GM12878 (cell line): ENCODE measurements at regions not wholly inside any gene's neighbourhood (a gene's known extent, or its start where the extent isn't known, plus 50 kb on each side); places are given as distances from the start of the nearest gene placed in this dataset.

Source experiments
- ATAC-seq: fragments of 200-7000 bp; cut with Tn5 transposase; 3 replicates; pipeline ENCODE4 v1.9.1; 2020; ENCODE audit warnings: mild to moderate bottlenecking, moderate library complexity
- BruUV-seq: library from RNA; stranded (reverse); fragments of 400-500 nt; replicated peaks from 2 replicates; lab custom pipeline; 2021; lab: Mats Ljungman, UMichigan
- CTCF ChIA-PET: fragments of 300-600 bp; sonication (Branson Sonifier 250); formaldehyde crosslinking; extraction: SDS; loops from one replicate; lab custom pipeline; 2021; ENCODE audit warnings: inconsistent platforms; lab: Yijun Ruan, JAX
- POLR2A ChIA-PET: fragments of 350-600 bp; formaldehyde crosslinking; extraction: SDS; loops from one replicate; lab custom pipeline; 2021; ENCODE audit warnings: inconsistent platforms; lab: Charles Lee
- RAD21 ChIA-PET: fragments of 300-600 bp; sonication (Branson Sonifier 250); formaldehyde crosslinking; loops from one replicate; lab custom pipeline; 2023; ENCODE audit warnings: antibody characterized with exemption; ENCODE audit not compliant: unreplicated experiment; lab: Charles Lee
- SMC1A ChIA-PET: fragments of 300-600 bp; sonication (Branson Sonifier 250); formaldehyde crosslinking; loops from one replicate; lab custom pipeline; 2023; ENCODE audit not compliant: unreplicated experiment, uncharacterized antibody; lab: Charles Lee
- DNase-seq: peaks from one replicate; pipeline ENCODE4 v3.0.0-alpha.2; 2011; ENCODE audit warnings: low read depth, low spot score
- FAIRE-seq: peaks from 3 replicates; lab custom pipeline; 2011; peaks lifted over from hg19 to GRCh38; lab: Jason Lieb, UNC
- H2AFZ ChIP-seq: 2 replicates; pipeline ENCODE4 v1.6.0; 2011; ENCODE audit warnings: low read depth, low read length, control low read depth; ENCODE audit not compliant: control insufficient read depth
- H3K27ac ChIP-seq: 2 replicates; pipeline ENCODE4 v1.5.1; 2011; ENCODE audit warnings: control low read depth; ENCODE audit not compliant: control insufficient read depth, insufficient read depth
- H3K27me3 ChIP-seq, 2 experiments: replicated peaks in 1 of 2; 2 replicates each; pipeline versions ENCODE4 v1.6.0 to v1.6.1; 2011; ENCODE audit warnings: low read length in 1 of 2; ENCODE audit not compliant: control insufficient read depth in 2 of 2, insufficient read depth in 2 of 2
- H3K36me3 ChIP-seq, 2 experiments: 2 replicates each; pipeline ENCODE4 v1.5.1; 2011; ENCODE audit warnings: low read length in 1 of 2; ENCODE audit not compliant: control insufficient read depth in 2 of 2, insufficient read depth in 2 of 2
- H3K4me1 ChIP-seq: 2 replicates; pipeline ENCODE4 v1.6.1; 2011; ENCODE audit warnings: mild to moderate bottlenecking, low read length, moderate library complexity, mixed read lengths; ENCODE audit not compliant: control insufficient read depth, insufficient read depth
- H3K4me2 ChIP-seq: 2 replicates; pipeline ENCODE4 v1.6.0; 2011; ENCODE audit warnings: control low read depth; ENCODE audit not compliant: control insufficient read depth, insufficient read depth
- H3K4me3 ChIP-seq: fragments of 200-600 bp; sonication (generic); 2 replicates; pipeline ENCODE4 v1.5.1; 2016
- H3K79me2 ChIP-seq: 2 replicates; pipeline ENCODE4 v1.6.0; 2011; ENCODE audit warnings: low read length; ENCODE audit not compliant: control insufficient read depth, insufficient read depth
- H3K9ac ChIP-seq: 2 replicates; pipeline ENCODE4 v1.8.0; 2011; ENCODE audit warnings: low read length, control low read depth, mixed read lengths; ENCODE audit not compliant: control insufficient read depth, insufficient read depth
- H3K9me3 ChIP-seq: replicated peaks from 3 replicates; pipeline ENCODE4 v1.5.1; 2011; ENCODE audit warnings: mild to moderate bottlenecking, low read length; ENCODE audit not compliant: control insufficient read depth, insufficient read depth
- H4K20me1 ChIP-seq: 2 replicates; pipeline ENCODE4 v1.6.0; 2011; ENCODE audit not compliant: control insufficient read depth, insufficient read depth
- ATF7 ChIP-seq: fragments of 450-650 bp; IDR thresholded peaks from 2 replicates; pipeline ENCODE4 v1.6.1; 2016; ENCODE audit warnings: low read depth, mild to moderate bottlenecking
- BCL11A ChIP-seq: IDR thresholded peaks from 2 replicates; pipeline ENCODE4 v1.6.1; 2011; ENCODE audit warnings: low read depth, low read length
- CHD2 ChIP-seq: IDR thresholded peaks from 2 replicates; pipeline ENCODE4 v1.6.1; 2011; ENCODE audit warnings: low read depth, low read length, improper control_type of control experiment, borderline replicate concordance
- DPF2 ChIP-seq: fragments of 450-650 bp; IDR thresholded peaks from 2 replicates; pipeline ENCODE4 v1.6.1; 2017; ENCODE audit warnings: mild to moderate bottlenecking
- FOXM1 ChIP-seq: IDR thresholded peaks from 2 replicates; pipeline ENCODE4 v1.6.1; 2012; ENCODE audit warnings: low read depth, mild to moderate bottlenecking, inconsistent platforms, low read length, moderate library complexity
- IKZF2 ChIP-seq, 2 experiments: fragments of 450-650 bp; IDR thresholded peaks; 2 replicates each; pipeline ENCODE4 v1.6.1; 2017; ENCODE audit warnings: mild to moderate bottlenecking in 2 of 2, moderate library complexity in 2 of 2
- JUNB ChIP-seq: IDR thresholded peaks from 2 replicates; pipeline ENCODE4 v1.6.1; 2016; ENCODE audit warnings: antibody characterized with exemption, mild to moderate bottlenecking
- NFIC ChIP-seq: IDR thresholded peaks from 2 replicates; pipeline ENCODE4 v1.6.1; 2012; ENCODE audit warnings: low read depth, mild to moderate bottlenecking, inconsistent platforms, low read length, moderate library complexity
- RUNX3 ChIP-seq: IDR thresholded peaks from 2 replicates; pipeline ENCODE4 v1.6.1; 2012; ENCODE audit warnings: low read length, inconsistent platforms
- SMAD5 ChIP-seq: IDR thresholded peaks from 2 replicates; pipeline ENCODE4 v1.6.1; 2016; ENCODE audit warnings: antibody characterized with exemption, low read depth
- TAF1 ChIP-seq: IDR thresholded peaks from 2 replicates; pipeline ENCODE4 v1.6.1; 2011; ENCODE audit warnings: mild to moderate bottlenecking, low read depth, low read length, borderline replicate concordance
- TBL1XR1 ChIP-seq: IDR thresholded peaks from 2 replicates; pipeline ENCODE4 v1.6.1; 2012; ENCODE audit warnings: low read depth, low read length, improper control_type of control experiment
- WGBS: methylation state at CpG from one replicate; pipeline ENCODE4 v1.1.6; 2016; ENCODE audit warnings: low lambda C conversion rate; ENCODE audit not compliant: insufficient replicate concordance, insufficient coverage; ENCODE audit errors: missing lambda C conversion rate; 5-methylcytosine and 5-hydroxymethylcytosine counted together
- in situ Hi-C: fragments of 300-500 bp; cut with MboI; formaldehyde crosslinking; loops from 9 replicates; pipeline ENCODE4 v1.14.3; 2018; ENCODE audit warnings: mixed read lengths
- intact Hi-C: fragments of 100-400 bp; cut with micrococcal nuclease; formaldehyde crosslinking; loops from one replicate; pipeline ENCODE4 v1.14.2; 2022; ENCODE audit not compliant: unreplicated experiment
- TF ChIP-seq, protein P1 (sequence below): fragments of 450-650 bp; IDR thresholded peaks from 2 replicates; pipeline ENCODE4 v1.6.1; 2016; ENCODE audit warnings: mild to moderate bottlenecking
- TF ChIP-seq, protein P2 (sequence below): IDR thresholded peaks from 2 replicates; pipeline ENCODE4 v1.6.1; 2012; ENCODE audit warnings: low read length, inconsistent platforms
- TF ChIP-seq, protein P3 (sequence below): fragments of 450-650 bp; IDR thresholded peaks from 2 replicates; pipeline ENCODE4 v1.6.1; 2016; ENCODE audit warnings: mild to moderate bottlenecking

DNA sequence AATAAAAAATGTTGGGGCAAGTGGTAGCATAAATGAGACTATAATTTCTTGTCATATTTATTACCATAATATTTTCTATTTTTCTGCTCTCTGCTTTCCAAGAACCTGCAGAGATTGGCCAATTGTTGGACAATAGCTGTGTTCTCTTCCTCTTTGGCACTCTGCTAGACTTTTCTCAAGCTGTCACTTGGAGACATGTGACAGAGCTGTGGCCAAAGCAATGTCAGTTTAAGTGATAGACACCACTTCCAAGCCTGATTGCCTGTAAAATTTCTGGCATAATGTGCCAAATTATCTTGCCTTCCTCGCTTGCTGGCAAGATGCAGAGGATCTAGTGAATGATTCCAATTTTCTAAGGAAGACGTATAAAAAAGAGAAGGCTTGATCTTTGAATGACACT lies 162.2 kb upstream of the NDST4 start:
- H3K36me3 ChIP-seq = no peaks in the 10 kb centered on the region
- ChIA-PET CTCF (no interaction called here), POLR2A (no interaction called here), RAD21 (interaction anchor here (0.8 to 1.6 kb wide), 4 partner anchors 9 to 42 kb away, joined by 3 read pairs; no protein-coding TSS in a partner anchor), SMC1A (interaction anchor here (1.2 to 2.7 kb wide), 2 partner anchors 17 to 41 kb away, joined by 7 read pairs; no protein-coding TSS in a partner anchor)
- no peak overlapping the region for H3K9ac ChIP-seq
- no peaks in the 10 kb centered on the region for H3K27me3 ChIP-seq
- no peak overlapping the region for H3K4me2 ChIP-seq
- in situ Hi-C loops = no loop called here
- no peak for DNase-seq
- H3K9me3 ChIP-seq = no peaks in the 10 kb centered on the region
- intact Hi-C loops = loop anchor here (10.0 kb wide), 1 partner anchor 679 kb away; no protein-coding TSS in a partner anchor
- WGBS = 54% methylated on average over 2 of the region's 2 CpGs
- no peaks in the 10 kb centered on the region for H4K20me1 ChIP-seq
- no peak overlapping the region for H3K27ac ChIP-seq
- no peak for FAIRE-seq
- H3K4me3 ChIP-seq = no peak overlapping the region
- TF ChIP-seq, protein P1, sequence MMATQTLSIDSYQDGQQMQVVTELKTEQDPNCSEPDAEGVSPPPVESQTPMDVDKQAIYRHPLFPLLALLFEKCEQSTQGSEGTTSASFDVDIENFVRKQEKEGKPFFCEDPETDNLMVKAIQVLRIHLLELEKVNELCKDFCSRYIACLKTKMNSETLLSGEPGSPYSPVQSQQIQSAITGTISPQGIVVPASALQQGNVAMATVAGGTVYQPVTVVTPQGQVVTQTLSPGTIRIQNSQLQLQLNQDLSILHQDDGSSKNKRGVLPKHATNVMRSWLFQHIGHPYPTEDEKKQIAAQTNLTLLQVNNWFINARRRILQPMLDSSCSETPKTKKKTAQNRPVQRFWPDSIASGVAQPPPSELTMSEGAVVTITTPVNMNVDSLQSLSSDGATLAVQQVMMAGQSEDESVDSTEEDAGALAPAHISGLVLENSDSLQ = peak; percentile 14; the same call in 1 of the 2 replicates
- TF ChIP-seq TAF1 = no peak
- no peaks in the 10 kb centered on the region for H3K79me2 ChIP-seq
- H2AFZ ChIP-seq = no peak overlapping the region
- H3K4me1 ChIP-seq = 0 out of 2 replicates have a peak, but pooled peaks cover 4% of the 10 kb centered on the region
- BruUV-seq = no TSS peak
- ATAC-seq = no peak

DNA sequence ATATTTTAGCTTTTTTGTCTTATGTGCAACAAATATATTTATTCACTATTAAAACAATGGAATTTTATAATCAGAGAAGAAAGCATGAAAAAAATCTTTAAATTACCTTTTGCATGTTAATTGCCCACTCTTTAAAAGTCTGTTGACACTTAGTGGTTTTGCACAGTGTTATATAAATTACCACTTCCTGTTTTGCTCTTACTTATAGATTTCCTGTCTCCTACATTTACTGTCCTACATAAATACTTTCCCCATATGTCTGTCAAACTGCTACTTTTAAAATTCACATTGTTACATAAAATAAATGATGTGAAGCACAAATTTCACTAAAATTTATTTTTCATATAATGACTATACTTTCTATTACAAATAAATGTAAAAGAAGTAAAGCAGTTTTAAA lies 161.1 kb upstream of the NDST4 start:
- ChIA-PET SMC1A (interaction anchor here (1.2 to 2.7 kb wide), 4 partner anchors 14 to 40 kb away, joined by 4 to 7 read pairs (median 7); no protein-coding TSS in a partner anchor), RAD21 (interaction anchor here (1.0 to 1.6 kb wide), 2 partner anchors 8 to 41 kb away, joined by 3 read pairs; no protein-coding TSS in a partner anchor), CTCF (interaction anchor here (0.8 to 1.4 kb wide), 2 partner anchors 18 to 40 kb away, joined by 3 to 4 read pairs; no protein-coding TSS in a partner anchor), POLR2A (no interaction called here)
- H3K4me2 ChIP-seq = no peak overlapping the region
- H3K27ac ChIP-seq = no peak overlapping the region
- H4K20me1 ChIP-seq = no peaks in the 10 kb centered on the region
- H2AFZ ChIP-seq = no peak overlapping the region
- H3K9ac ChIP-seq = no peak overlapping the region
- FAIRE-seq (no peak), DNase-seq (no peak), ATAC-seq (peak; percentile 72)
- H3K4me3 ChIP-seq = no peak overlapping the region
- intact Hi-C loops = loop anchor here (10.0 kb wide), 1 partner anchor 680 kb away; no protein-coding TSS in a partner anchor
- 0 out of 2 replicates have a peak, but pooled peaks cover 4% of the 10 kb centered on the region for H3K4me1 ChIP-seq
- no TSS peak for BruUV-seq
- H3K27me3 ChIP-seq = no peaks in the 10 kb centered on the region
- H3K79me2 ChIP-seq = no peaks in the 10 kb centered on the region
- H3K36me3 ChIP-seq = no peaks in the 10 kb centered on the region
- in situ Hi-C loops = no loop called here
- H3K9me3 ChIP-seq = no peaks in the 10 kb centered on the region
- TF ChIP-seq, protein P2, sequence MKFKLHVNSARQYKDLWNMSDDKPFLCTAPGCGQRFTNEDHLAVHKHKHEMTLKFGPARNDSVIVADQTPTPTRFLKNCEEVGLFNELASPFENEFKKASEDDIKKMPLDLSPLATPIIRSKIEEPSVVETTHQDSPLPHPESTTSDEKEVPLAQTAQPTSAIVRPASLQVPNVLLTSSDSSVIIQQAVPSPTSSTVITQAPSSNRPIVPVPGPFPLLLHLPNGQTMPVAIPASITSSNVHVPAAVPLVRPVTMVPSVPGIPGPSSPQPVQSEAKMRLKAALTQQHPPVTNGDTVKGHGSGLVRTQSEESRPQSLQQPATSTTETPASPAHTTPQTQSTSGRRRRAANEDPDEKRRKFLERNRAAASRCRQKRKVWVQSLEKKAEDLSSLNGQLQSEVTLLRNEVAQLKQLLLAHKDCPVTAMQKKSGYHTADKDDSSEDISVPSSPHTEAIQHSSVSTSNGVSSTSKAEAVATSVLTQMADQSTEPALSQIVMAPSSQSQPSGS = peak; percentile 21; the same call in 1 of the 2 replicates
- TF ChIP-seq ATF7 = peak; percentile 74
- TF ChIP-seq, protein P3, sequence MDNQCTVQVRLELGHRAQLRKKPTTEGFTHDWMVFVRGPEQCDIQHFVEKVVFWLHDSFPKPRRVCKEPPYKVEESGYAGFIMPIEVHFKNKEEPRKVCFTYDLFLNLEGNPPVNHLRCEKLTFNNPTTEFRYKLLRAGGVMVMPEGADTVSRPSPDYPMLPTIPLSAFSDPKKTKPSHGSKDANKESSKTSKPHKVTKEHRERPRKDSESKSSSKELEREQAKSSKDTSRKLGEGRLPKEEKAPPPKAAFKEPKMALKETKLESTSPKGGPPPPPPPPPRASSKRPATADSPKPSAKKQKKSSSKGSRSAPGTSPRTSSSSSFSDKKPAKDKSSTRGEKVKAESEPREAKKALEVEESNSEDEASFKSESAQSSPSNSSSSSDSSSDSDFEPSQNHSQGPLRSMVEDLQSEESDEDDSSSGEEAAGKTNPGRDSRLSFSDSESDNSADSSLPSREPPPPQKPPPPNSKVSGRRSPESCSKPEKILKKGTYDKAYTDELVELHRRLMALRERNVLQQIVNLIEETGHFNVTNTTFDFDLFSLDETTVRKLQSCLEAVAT = 0 out of 2 replicates have a peak, but pooled peaks have one; percentile 33
- peak; percentile 35 for TF ChIP-seq JUNB
- 0 out of 2 replicates have a peak, but pooled peaks have one; percentile 11 for TF ChIP-seq BCL11A
- TF ChIP-seq FOXM1 = no peak
- peak; percentile 68 for TF ChIP-seq NFIC
- peak; percentile 25 to 30; a peak in 2 of 4 replicates for TF ChIP-seq IKZF2 (IDR thresholded peaks at IDR 0.05)
- TF ChIP-seq DPF2 = peak; percentile 58
- no peak for TF ChIP-seq SMAD5
- peak; percentile 85 for TF ChIP-seq RUNX3
- TF ChIP-seq CHD2 = no peak
- no peak for TF ChIP-seq TBL1XR1
